ENCODE measurements at regions not wholly inside any gene's neighbourhood (a gene's known extent, or its start where the extent isn't known, plus 50 kb on each side); places are given as distances from the start of the nearest gene placed in this dataset.

DNA sequence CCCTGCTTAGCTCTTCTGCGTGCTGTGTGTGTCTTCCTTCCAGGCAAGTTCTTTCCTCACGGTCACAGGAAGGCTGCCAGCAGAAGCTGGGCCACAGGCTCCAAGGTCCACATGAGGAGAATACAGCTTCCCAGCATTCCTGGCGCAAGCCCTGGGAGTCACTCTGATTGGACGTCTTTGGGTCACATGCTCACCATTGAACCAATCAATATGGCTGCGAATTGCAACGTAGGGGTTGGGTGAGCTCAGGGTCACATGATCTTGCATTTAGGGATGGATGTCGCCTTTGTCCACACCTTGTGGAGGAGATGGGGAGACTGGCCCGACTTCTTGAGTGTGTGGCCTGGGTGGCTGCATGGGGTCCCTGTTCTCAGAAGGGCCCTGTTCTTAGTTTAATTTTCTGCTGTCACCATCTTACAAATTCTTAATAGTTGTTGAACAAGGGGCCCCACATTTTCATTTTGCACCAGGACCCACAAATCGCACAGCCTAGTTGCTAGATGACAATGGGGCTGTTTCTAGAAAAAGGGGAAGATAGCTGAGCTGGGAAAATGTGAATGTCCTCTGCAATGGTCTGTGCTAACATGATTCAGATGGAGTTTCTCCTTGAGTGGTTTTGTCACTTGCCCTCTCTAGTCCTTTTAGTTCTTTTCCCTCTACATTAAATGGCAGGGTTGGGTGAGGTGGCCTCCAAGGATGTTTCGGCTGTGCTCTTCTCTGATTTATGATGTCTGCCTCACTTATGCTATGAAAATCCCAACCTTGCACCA lies 149.6 kb downstream of the CDH26 start:
- Histone ChIP-seq H3K14ac (replicated peaks; ENCODE audit: low read depth, low read length) (no peak overlapping the region), H3K56ac (ENCODE audit: extremely low read depth, insufficient read depth, low read length) (no peak overlapping the region), H2BK20ac (ENCODE audit: low read depth, low read length) (no peak overlapping the region), H3K4ac (ENCODE audit: low read depth, low read length) (no peak overlapping the region), H4K20me1 (ENCODE audit: insufficient read depth, low read length) (no peaks in the 10 kb centered on the region), H2AK9ac (replicated peaks; ENCODE audit: low read depth, low read length, poor library complexity) (no peak overlapping the region), H4K8ac (ENCODE audit: low read depth in 2 of 2, low read length in 2 of 2) (no peak overlapping the region), H4K91ac (ENCODE audit: insufficient read depth, low read depth, low read length) (no peak overlapping the region), H3K23ac (ENCODE audit: low read depth, low read length) (no peak overlapping the region), H2BK5ac (ENCODE audit: low read depth, low read length, poor library complexity, severe bottlenecking) (no peak overlapping the region), H2BK120ac (ENCODE audit: low read depth, low read length) (no peak overlapping the region), H2AK5ac (ENCODE audit: low read depth, low read length) (no peak overlapping the region), H3K9ac (ENCODE audit: low read depth, low read length) (no peak overlapping the region), H3K79me1 (ENCODE audit: low read depth in 1 of 2, low read length in 2 of 2) (no peaks in the 10 kb centered on the region), H4K5ac (ENCODE audit: low read depth, low read length) (no peak overlapping the region), H2AFZ (replicated peaks; ENCODE audit: low read length, poor library complexity) (no peak overlapping the region), H2BK15ac (ENCODE audit: low read depth, low read length) (no peak overlapping the region), H3K9me1 (ENCODE audit: insufficient read depth, low read length) (no peaks in the 10 kb centered on the region), H3K9me3 (ENCODE audit: control insufficient read depth, insufficient read depth, low read length) (no peaks in the 10 kb centered on the region), H3K4me3 (ENCODE audit: insufficient read depth, low read depth, low read length) (no peak overlapping the region), H3K4me2 (ENCODE audit: low read depth, low read length) (no peak overlapping the region), H3K36me3 (ENCODE audit: control insufficient read depth, insufficient read depth, low read length) (no peaks in the 10 kb centered on the region), H3K27ac (ENCODE audit: insufficient read depth, low read length) (no peak overlapping the region), H3K18ac (ENCODE audit: low read depth, low read length) (no peak overlapping the region), H3K4me1 (ENCODE audit: control insufficient read depth, insufficient read depth, low read length) (no peaks in the 10 kb centered on the region), H3K27me3 (ENCODE audit: control insufficient read depth, insufficient read depth, low read length) (no peaks in the 10 kb centered on the region; the same call in 1 of the 2 replicates)
- dilution Hi-C loops (cut with HindIII; ENCODE audit: low sequenced_read_pairs, unreplicated experiment): no loop called here
- in situ Hi-C loops (cut with MboI; ENCODE audit: low sequenced_read_pairs): no loop called here
- 100% methylated on average over 1 of the region's 10 CpGs; no CpG with 5 or more reads in 1 of the 2 experiments for WGBS, 2 experiments (ENCODE audit: extremely low coverage in 2 of 2, insufficient read length in 1 of 2)
- CTCF ChIA-PET: no interaction called here
- POLR2A ChIA-PET (ENCODE audit: unreplicated experiment): no interaction called here
- no peak for DNase-seq
- TF ChIP-seq MAFK (IDR thresholded peaks at IDR 0.05; ENCODE audit: low read depth, low read length) (no peak), POLR2A (IDR thresholded peaks at IDR 0.05; ENCODE audit: low read depth, low read length) (no peak), RCOR1 (IDR thresholded peaks at IDR 0.05; ENCODE audit: insufficient replicate concordance, low read length) (no peak), RAD21 (IDR thresholded peaks at IDR 0.05; ENCODE audit: low read length) (no peak), MAZ (IDR thresholded peaks at IDR 0.05; ENCODE audit: borderline replicate concordance, low read depth, low read length) (no peak)
- TF ChIP-seq, protein P1, sequence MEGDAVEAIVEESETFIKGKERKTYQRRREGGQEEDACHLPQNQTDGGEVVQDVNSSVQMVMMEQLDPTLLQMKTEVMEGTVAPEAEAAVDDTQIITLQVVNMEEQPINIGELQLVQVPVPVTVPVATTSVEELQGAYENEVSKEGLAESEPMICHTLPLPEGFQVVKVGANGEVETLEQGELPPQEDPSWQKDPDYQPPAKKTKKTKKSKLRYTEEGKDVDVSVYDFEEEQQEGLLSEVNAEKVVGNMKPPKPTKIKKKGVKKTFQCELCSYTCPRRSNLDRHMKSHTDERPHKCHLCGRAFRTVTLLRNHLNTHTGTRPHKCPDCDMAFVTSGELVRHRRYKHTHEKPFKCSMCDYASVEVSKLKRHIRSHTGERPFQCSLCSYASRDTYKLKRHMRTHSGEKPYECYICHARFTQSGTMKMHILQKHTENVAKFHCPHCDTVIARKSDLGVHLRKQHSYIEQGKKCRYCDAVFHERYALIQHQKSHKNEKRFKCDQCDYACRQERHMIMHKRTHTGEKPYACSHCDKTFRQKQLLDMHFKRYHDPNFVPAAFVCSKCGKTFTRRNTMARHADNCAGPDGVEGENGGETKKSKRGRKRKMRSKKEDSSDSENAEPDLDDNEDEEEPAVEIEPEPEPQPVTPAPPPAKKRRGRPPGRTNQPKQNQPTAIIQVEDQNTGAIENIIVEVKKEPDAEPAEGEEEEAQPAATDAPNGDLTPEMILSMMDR (conservative IDR thresholded peaks at IDR 0.05; ENCODE audit: low read depth, low read length): no peak
- BruUV-seq (replicated peaks): no TSS peak
- no peak for ATAC-seq (ENCODE audit: low read depth)
- intact Hi-C loops (cut with micrococcal nuclease): no loop called here
